A549 (cell line): ENCODE measurements at regions not wholly inside any gene's neighbourhood (a gene's known extent, or its start where the extent isn't known, plus 50 kb on each side); places are given as distances from the start of the nearest gene placed in this dataset.

Experiments
- ATAC-seq, 2 experiments: fragments of 200-7000 bp in 1 of 2; fragments of >200 bp in 1 of 2; cut with Nextera tagmentation in 1 of 2; cut with Tn5 transposase in 1 of 2; 3 replicates each; pipeline versions ENCODE4 v1.8.0 to v1.9.1; 2018 to 2020; ENCODE audit warnings: mild to moderate bottlenecking in 1 of 2, moderate library complexity in 1 of 2
- CTCF ChIA-PET: fragments of 300-600 bp; sonication (Branson Sonifier 250); formaldehyde crosslinking; extraction: SDS; loops from one replicate; lab custom pipeline; 2021; ENCODE audit warnings: antibody characterized with exemption, inconsistent platforms; lab: Yijun Ruan, JAX
- POLR2A ChIA-PET: fragments of 350-600 bp; formaldehyde crosslinking; extraction: SDS; loops from one replicate; lab custom pipeline; 2021; ENCODE audit warnings: antibody characterized with exemption, inconsistent platforms; lab: Yijun Ruan, JAX
- DNase-seq, 2 experiments: peaks; one replicate each; pipeline versions ENCODE4 v3.0.0 to v3.0.0-alpha.2; 2011 to 2016; ENCODE audit warnings: low read depth in 1 of 2, low spot score in 1 of 2
- FAIRE-seq: peaks from 2 replicates; lab custom pipeline; 2011; peaks lifted over from hg19 to GRCh38; lab: Jason Lieb, UNC
- H3K27ac ChIP-seq, 2 experiments: fragments of >200 bp; sonication (Bioruptor Twin); formaldehyde crosslinking; 3 replicates each; pipeline ENCODE4 v1.5.1; 2016 to 2017
- H3K4me1 ChIP-seq: fragments of >200 bp; sonication (Bioruptor Twin); formaldehyde crosslinking; 3 replicates; pipeline ENCODE4 v1.6.1; 2016
- H3K4me2 ChIP-seq: fragments of >200 bp; sonication (Bioruptor Twin); formaldehyde crosslinking; 3 replicates; pipeline ENCODE4 v1.6.1; 2016
- H3K4me3 ChIP-seq: fragments of >200 bp; sonication (Bioruptor Twin); formaldehyde crosslinking; 3 replicates; pipeline ENCODE4 v1.5.1; 2016
- H3K9me3 ChIP-seq: fragments of >200 bp; sonication (Bioruptor Twin); formaldehyde crosslinking; 3 replicates; pipeline ENCODE4 v1.6.1; 2016
- BHLHE40 ChIP-seq: IDR thresholded peaks from 2 replicates; pipeline ENCODE4 v1.6.1; 2012; ENCODE audit warnings: low read depth, low read length, inconsistent platforms
- CBX2 ChIP-seq: fragments of 200-600 bp; sonication (generic); IDR thresholded peaks from 2 replicates; pipeline ENCODE4 v1.6.1; 2016; ENCODE audit warnings: low read depth, mild to moderate bottlenecking, borderline replicate concordance
- CBX8 ChIP-seq: fragments of 200-600 bp; sonication (generic); IDR thresholded peaks from 2 replicates; pipeline ENCODE4 v1.6.1; 2016
- CEBPB ChIP-seq, 2 experiments: fragments of >200 bp in 1 of 2; sonication (Bioruptor Twin) in 1 of 2; formaldehyde crosslinking in 1 of 2; IDR thresholded peaks; 2 replicates each; pipeline ENCODE4 v1.6.1; 2012 to 2016
- FOSB ChIP-seq: fragments of 250-450 bp; sonication (Bioruptor Pico); IDR thresholded peaks from 2 replicates; pipeline ENCODE4 v1.5.0; 2020; ENCODE audit warnings: mild to moderate bottlenecking, moderate library complexity
- FOSL2 ChIP-seq, 2 experiments: fragments of 450-650 bp in 1 of 2; fragments of >200 bp in 1 of 2; sonication (Bioruptor Twin) in 1 of 2; formaldehyde crosslinking; IDR thresholded peaks; 2 replicates each; pipeline versions ENCODE4 v1.5.0 to v1.6.1; 2016 to 2020; ENCODE audit warnings: mild to moderate bottlenecking in 1 of 2, moderate library complexity in 1 of 2
- GATA3 ChIP-seq: IDR thresholded peaks from 2 replicates; pipeline ENCODE4 v1.6.1; 2012; ENCODE audit warnings: borderline replicate concordance
- HOXB5 ChIP-seq: fragments of 250-450 bp; sonication (Bioruptor Pico); IDR thresholded peaks from 2 replicates; pipeline ENCODE4 v1.5.0; 2020; ENCODE audit warnings: mild to moderate bottlenecking, moderate library complexity
- JUN ChIP-seq, 2 experiments: fragments of >200 bp; sonication (Bioruptor Twin); formaldehyde crosslinking; IDR thresholded peaks; 2 replicates in 1 of 2; 3 replicates in 1 of 2; pipeline ENCODE4 v1.6.1; 2016 to 2017
- JUNB ChIP-seq: fragments of >200 bp; sonication (Bioruptor Twin); formaldehyde crosslinking; IDR thresholded peaks from 2 replicates; pipeline ENCODE4 v1.6.1; 2016
- KDM1A ChIP-seq: fragments of 200-600 bp; sonication (generic); IDR thresholded peaks from 2 replicates; pipeline ENCODE4 v1.6.1; 2016; ENCODE audit warnings: low read depth, mild to moderate bottlenecking
- MAZ ChIP-seq: fragments of 150-350 bp; IDR thresholded peaks from 2 replicates; pipeline ENCODE4 v1.6.1; 2014; ENCODE audit warnings: antibody characterized with exemption, low read depth, low read length, borderline replicate concordance
- NFE2L2 ChIP-seq: fragments of 150-350 bp; conservative IDR thresholded peaks from 2 replicates; pipeline ENCODE4 v1.6.1; 2014; ENCODE audit warnings: low read length
- NR3C1 ChIP-seq: fragments of >200 bp; sonication (Bioruptor Twin); formaldehyde crosslinking; IDR thresholded peaks from 3 replicates; pipeline ENCODE4 v1.6.1; 2017
- PHF8 ChIP-seq: fragments of 200-600 bp; sonication (generic); IDR thresholded peaks from 2 replicates; pipeline ENCODE4 v1.6.1; 2016; ENCODE audit warnings: low read depth, mild to moderate bottlenecking, antibody characterized with exemption, moderate library complexity, borderline replicate concordance
- POLR2AphosphoS2 ChIP-seq: conservative IDR thresholded peaks from 2 replicates; pipeline ENCODE4 v1.6.1; 2012; ENCODE audit warnings: low read length, improper control_type of control experiment, inconsistent platforms
- RFX5 ChIP-seq: fragments of 450-650 bp; IDR thresholded peaks from 2 replicates; pipeline ENCODE4 v1.7.1; 2014; ENCODE audit warnings: antibody characterized with exemption, mild to moderate bottlenecking, moderate library complexity
- SREBF2 ChIP-seq: fragments of 450-650 bp; IDR thresholded peaks from 2 replicates; pipeline ENCODE4 v1.6.1; 2014; ENCODE audit warnings: mild to moderate bottlenecking, moderate library complexity
- ZC3H11A ChIP-seq: fragments of 450-650 bp; IDR thresholded peaks from 2 replicates; pipeline ENCODE4 v1.6.1; 2014; ENCODE audit warnings: antibody characterized with exemption, mild to moderate bottlenecking
- ZFP36 ChIP-seq: fragments of 450-650 bp; IDR thresholded peaks from 2 replicates; pipeline ENCODE4 v1.6.1; 2014; ENCODE audit warnings: borderline replicate concordance; ENCODE audit not compliant: partially characterized antibody
- ZSCAN20 ChIP-seq: fragments of 250-450 bp; sonication (Bioruptor Pico); IDR thresholded peaks from 2 replicates; pipeline ENCODE4 v1.8.0; 2022; ENCODE audit warnings: mild to moderate bottlenecking, moderate library complexity
- WGBS: methylation state at CpG from one replicate; pipeline ENCODE4 v1.1.6; 2017; ENCODE audit errors: missing lambda C conversion rate; 5-methylcytosine and 5-hydroxymethylcytosine counted together
- TF ChIP-seq, protein P1 (sequence below): IDR thresholded peaks from 2 replicates; pipeline ENCODE4 v1.6.1; 2012; ENCODE audit warnings: low read depth, borderline replicate concordance
- TF ChIP-seq, protein P2 (sequence below): fragments of 450-650 bp; IDR thresholded peaks from 2 replicates; pipeline ENCODE4 v1.6.1; 2014; ENCODE audit warnings: antibody characterized with exemption
- TF ChIP-seq, protein P3 (sequence below): fragments of >200 bp; sonication (Bioruptor Twin); formaldehyde crosslinking; IDR thresholded peaks from 2 replicates; pipeline ENCODE4 v1.6.1; 2016
- TF ChIP-seq, protein P4 (sequence below): fragments of 250-450 bp; sonication (Bioruptor Pico); IDR thresholded peaks from 2 replicates; pipeline ENCODE4 v1.5.0; 2021; ENCODE audit warnings: mild to moderate bottlenecking, moderate library complexity, borderline replicate concordance
- TF ChIP-seq, protein P5 (sequence below): fragments of 200-600 bp; sonication (generic); IDR thresholded peaks from 2 replicates; pipeline ENCODE4 v1.6.1; 2016; ENCODE audit warnings: antibody characterized with exemption, mild to moderate bottlenecking, moderate library complexity
- TF ChIP-seq, protein P6 (sequence below): fragments of 150-350 bp; IDR thresholded peaks from 2 replicates; pipeline ENCODE4 v1.6.1; 2014; ENCODE audit warnings: low read depth, mild to moderate bottlenecking, low read length
- TF ChIP-seq, protein P7 (sequence below): IDR thresholded peaks from 2 replicates; pipeline ENCODE4 v1.6.1; 2012

DNA sequence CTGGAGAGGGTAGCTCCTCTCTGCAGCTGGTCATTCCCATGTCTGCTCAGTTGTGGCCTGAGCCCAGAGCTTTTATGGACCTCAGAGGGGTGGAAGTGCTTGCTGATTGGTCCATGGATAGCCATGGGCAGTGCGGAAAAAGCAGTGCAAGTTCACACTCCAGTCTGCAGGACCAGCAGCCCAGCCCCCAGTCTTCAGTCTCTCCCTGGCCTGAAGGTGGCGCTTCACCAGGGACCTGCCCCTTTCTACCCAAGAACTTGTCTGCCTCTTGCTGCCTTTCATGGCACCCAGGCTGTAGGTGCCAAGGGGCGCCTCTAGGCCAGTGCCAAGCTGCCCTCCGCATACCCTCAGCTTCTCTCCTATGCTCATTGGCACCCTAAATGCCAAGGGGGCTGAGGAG is 91.0 kb downstream of the TBXT start:
- no peak for TF ChIP-seq POLR2AphosphoS2
- TF ChIP-seq, protein P1, sequence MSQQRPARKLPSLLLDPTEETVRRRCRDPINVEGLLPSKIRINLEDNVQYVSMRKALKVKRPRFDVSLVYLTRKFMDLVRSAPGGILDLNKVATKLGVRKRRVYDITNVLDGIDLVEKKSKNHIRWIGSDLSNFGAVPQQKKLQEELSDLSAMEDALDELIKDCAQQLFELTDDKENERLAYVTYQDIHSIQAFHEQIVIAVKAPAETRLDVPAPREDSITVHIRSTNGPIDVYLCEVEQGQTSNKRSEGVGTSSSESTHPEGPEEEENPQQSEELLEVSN = no peak
- TF ChIP-seq SREBF2 = no peak
- no peak for TF ChIP-seq FOSL2 (IDR thresholded peaks at IDR 0.05)
- TF ChIP-seq FOSL2 (CRISPR knock-in tag; IDR thresholded peaks at IDR 0.05) = no peak
- TF ChIP-seq, protein P2, sequence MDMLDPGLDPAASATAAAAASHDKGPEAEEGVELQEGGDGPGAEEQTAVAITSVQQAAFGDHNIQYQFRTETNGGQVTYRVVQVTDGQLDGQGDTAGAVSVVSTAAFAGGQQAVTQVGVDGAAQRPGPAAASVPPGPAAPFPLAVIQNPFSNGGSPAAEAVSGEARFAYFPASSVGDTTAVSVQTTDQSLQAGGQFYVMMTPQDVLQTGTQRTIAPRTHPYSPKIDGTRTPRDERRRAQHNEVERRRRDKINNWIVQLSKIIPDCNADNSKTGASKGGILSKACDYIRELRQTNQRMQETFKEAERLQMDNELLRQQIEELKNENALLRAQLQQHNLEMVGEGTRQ = no peak
- no peak for TF ChIP-seq JUN (IDR thresholded peaks at IDR 0.05)
- TF ChIP-seq, protein P3, sequence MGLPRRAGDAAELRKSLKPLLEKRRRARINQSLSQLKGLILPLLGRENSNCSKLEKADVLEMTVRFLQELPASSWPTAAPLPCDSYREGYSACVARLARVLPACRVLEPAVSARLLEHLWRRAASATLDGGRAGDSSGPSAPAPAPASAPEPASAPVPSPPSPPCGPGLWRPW = no peak
- TF ChIP-seq CEBPB (IDR thresholded peaks at IDR 0.05) = no peak
- no peak for TF ChIP-seq KDM1A
- TF ChIP-seq CBX2 = no peak
- no peak for TF ChIP-seq FOSB
- no peak for TF ChIP-seq MAZ
- peak in 1 of 2 experiments; percentile 12 for DNase-seq
- WGBS = 56% methylated on average over 2 of the region's 4 CpGs
- FAIRE-seq = no peak
- no peak overlapping the region for H3K4me3 ChIP-seq
- no peak overlapping the region for H3K4me2 ChIP-seq
- no peak overlapping the region for H3K27ac ChIP-seq
- no peaks in the 10 kb centered on the region for H3K4me1 ChIP-seq
- POLR2A ChIA-PET = no interaction called here
- CTCF ChIA-PET = interaction anchor here (0.6 to 1.6 kb wide), 3 partner anchors 15 to 22 kb away, joined by 3 to 5 read pairs (median 3); no protein-coding TSS in a partner anchor
- peak in 1 of 2 experiments; percentile 56; a peak in 3 of 6 replicates for ATAC-seq
- no peaks in the 10 kb centered on the region for H3K9me3 ChIP-seq

DNA sequence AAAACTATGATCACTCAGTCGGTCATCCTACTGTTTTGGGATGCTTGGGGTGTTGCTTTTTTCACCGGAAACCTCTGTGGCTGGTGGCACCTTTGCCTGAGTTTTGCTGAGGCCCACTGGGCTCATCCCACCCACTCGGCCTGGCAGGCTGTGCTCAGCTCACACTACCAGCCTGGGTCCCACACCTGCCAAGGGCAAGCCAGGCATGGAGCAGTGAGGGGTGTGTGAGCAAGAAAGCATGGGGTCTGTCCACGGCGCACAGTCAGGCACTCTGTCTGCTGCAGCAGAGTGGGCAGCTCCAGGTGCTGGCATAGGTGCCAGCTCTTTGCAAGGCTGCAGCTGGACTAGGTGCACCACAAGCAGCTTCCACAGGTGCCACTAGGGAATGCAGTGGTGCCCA is 91.7 kb downstream of the TBXT start:
- FAIRE-seq (no peak), ATAC-seq (no peak), DNase-seq (no peak)
- CTCF ChIA-PET = interaction anchor here (0.9 to 1.6 kb wide), 2 partner anchors 20 to 22 kb away, joined by 3 to 5 read pairs; no protein-coding TSS in a partner anchor
- Histone ChIP-seq H3K27ac (no peak overlapping the region), H3K4me3 (no peak overlapping the region), H3K9me3 (no peaks in the 10 kb centered on the region), H3K4me2 (no peak overlapping the region), H3K4me1 (no peaks in the 10 kb centered on the region)
- POLR2A ChIA-PET = no interaction called here
- WGBS = 61% methylated on average over 2 of the region's 5 CpGs
- no peak for TF ChIP-seq ZSCAN20 (CRISPR knock-in tag)
- TF ChIP-seq, protein P4, sequence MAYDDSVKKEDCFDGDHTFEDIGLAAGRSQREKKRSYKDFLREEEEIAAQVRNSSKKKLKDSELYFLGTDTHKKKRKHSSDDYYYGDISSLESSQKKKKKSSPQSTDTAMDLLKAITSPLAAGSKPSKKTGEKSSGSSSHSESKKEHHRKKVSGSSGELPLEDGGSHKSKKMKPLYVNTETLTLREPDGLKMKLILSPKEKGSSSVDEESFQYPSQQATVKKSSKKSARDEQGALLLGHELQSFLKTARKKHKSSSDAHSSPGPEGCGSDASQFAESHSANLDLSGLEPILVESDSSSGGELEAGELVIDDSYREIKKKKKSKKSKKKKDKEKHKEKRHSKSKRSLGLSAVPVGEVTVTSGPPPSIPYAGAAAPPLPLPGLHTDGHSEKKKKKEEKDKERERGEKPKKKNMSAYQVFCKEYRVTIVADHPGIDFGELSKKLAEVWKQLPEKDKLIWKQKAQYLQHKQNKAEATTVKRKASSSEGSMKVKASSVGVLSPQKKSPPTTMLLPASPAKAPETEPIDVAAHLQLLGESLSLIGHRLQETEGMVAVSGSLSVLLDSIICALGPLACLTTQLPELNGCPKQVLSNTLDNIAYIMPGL (CRISPR knock-in tag) = no peak
- TF ChIP-seq ZC3H11A = no peak
- TF ChIP-seq, protein P1 = no peak
- no peak for TF ChIP-seq HOXB5 (CRISPR knock-in tag)
- TF ChIP-seq, protein P5, sequence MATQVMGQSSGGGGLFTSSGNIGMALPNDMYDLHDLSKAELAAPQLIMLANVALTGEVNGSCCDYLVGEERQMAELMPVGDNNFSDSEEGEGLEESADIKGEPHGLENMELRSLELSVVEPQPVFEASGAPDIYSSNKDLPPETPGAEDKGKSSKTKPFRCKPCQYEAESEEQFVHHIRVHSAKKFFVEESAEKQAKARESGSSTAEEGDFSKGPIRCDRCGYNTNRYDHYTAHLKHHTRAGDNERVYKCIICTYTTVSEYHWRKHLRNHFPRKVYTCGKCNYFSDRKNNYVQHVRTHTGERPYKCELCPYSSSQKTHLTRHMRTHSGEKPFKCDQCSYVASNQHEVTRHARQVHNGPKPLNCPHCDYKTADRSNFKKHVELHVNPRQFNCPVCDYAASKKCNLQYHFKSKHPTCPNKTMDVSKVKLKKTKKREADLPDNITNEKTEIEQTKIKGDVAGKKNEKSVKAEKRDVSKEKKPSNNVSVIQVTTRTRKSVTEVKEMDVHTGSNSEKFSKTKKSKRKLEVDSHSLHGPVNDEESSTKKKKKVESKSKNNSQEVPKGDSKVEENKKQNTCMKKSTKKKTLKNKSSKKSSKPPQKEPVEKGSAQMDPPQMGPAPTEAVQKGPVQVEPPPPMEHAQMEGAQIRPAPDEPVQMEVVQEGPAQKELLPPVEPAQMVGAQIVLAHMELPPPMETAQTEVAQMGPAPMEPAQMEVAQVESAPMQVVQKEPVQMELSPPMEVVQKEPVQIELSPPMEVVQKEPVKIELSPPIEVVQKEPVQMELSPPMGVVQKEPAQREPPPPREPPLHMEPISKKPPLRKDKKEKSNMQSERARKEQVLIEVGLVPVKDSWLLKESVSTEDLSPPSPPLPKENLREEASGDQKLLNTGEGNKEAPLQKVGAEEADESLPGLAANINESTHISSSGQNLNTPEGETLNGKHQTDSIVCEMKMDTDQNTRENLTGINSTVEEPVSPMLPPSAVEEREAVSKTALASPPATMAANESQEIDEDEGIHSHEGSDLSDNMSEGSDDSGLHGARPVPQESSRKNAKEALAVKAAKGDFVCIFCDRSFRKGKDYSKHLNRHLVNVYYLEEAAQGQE = no peak
- TF ChIP-seq PHF8 = no peak
- no peak for TF ChIP-seq NR3C1
- no peak for TF ChIP-seq CBX8
- TF ChIP-seq, protein P6, sequence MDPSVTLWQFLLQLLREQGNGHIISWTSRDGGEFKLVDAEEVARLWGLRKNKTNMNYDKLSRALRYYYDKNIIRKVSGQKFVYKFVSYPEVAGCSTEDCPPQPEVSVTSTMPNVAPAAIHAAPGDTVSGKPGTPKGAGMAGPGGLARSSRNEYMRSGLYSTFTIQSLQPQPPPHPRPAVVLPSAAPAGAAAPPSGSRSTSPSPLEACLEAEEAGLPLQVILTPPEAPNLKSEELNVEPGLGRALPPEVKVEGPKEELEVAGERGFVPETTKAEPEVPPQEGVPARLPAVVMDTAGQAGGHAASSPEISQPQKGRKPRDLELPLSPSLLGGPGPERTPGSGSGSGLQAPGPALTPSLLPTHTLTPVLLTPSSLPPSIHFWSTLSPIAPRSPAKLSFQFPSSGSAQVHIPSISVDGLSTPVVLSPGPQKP = no peak
- no peak for TF ChIP-seq JUNB
- no peak for TF ChIP-seq NFE2L2
- no peak for TF ChIP-seq SREBF2
- no peak for TF ChIP-seq RFX5
- no peak for TF ChIP-seq BHLHE40
- no peak for TF ChIP-seq ZFP36
- no peak for TF ChIP-seq GATA3
- TF ChIP-seq, protein P7, sequence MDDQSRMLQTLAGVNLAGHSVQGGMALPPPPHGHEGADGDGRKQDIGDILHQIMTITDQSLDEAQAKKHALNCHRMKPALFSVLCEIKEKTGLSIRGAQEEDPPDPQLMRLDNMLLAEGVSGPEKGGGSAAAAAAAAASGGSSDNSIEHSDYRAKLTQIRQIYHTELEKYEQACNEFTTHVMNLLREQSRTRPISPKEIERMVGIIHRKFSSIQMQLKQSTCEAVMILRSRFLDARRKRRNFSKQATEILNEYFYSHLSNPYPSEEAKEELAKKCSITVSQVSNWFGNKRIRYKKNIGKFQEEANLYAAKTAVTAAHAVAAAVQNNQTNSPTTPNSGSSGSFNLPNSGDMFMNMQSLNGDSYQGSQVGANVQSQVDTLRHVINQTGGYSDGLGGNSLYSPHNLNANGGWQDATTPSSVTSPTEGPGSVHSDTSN = no peak
